HCEC 1CT (cell line): ENCODE measurements at regions not wholly inside any gene's neighbourhood (a gene's known extent, or its start where the extent isn't known, plus 50 kb on each side); places are given as distances from the start of the nearest gene placed in this dataset.
"Not testable (repeated sequence)": the region's sequence is repeated elsewhere in the genome, so short reads cannot be mapped to it uniquely, and the experiment has no call there.

Source experiments
- DNase-seq: peaks from one replicate; pipeline ENCODE4 v3.0.0-alpha.2; 2017

- DNase-seq = no peak
Measured at GRCh38 chr13:68736961-68737360, 1370.7 kb upstream of the ATXN8OS start.

GRCh38 chr13:68727798-68728197 lies 1379.8 kb upstream of the ATXN8OS start:
- no peak for DNase-seq

- DNase-seq = no peak
Measured at GRCh38 chr13:68727165-68727564, 1380.5 kb upstream of the ATXN8OS start.

GRCh38 chr13:68719815-68720214 lies 1387.8 kb upstream of the ATXN8OS start:
- no peak for DNase-seq

GRCh38 chr13:68715651-68716050 lies 1392.0 kb upstream of the ATXN8OS start:
- DNase-seq = no peak

- no peak for DNase-seq
Measured at GRCh38 chr13:68714292-68714691, 1393.3 kb upstream of the ATXN8OS start.

GRCh38 chr13:68713394-68713793 lies 1394.2 kb upstream of the ATXN8OS start:
- DNase-seq = no peak

- no peak for DNase-seq
Measured at GRCh38 chr13:68708336-68708908, 1399.2 kb upstream of the ATXN8OS start.

GRCh38 chr13:68706044-68706443 lies 1401.6 kb upstream of the ATXN8OS start:
- not testable (repeated sequence) for DNase-seq

- no peak for DNase-seq
Measured at GRCh38 chr13:68697551-68697950, 1410.1 kb upstream of the ATXN8OS start.

- DNase-seq = no peak
Measured at GRCh38 chr13:68696907-68697306, 1410.7 kb upstream of the ATXN8OS start.

GRCh38 chr13:68692049-68692448 lies 1415.6 kb upstream of the ATXN8OS start:
- DNase-seq = no peak

- DNase-seq = no peak
Measured at GRCh38 chr13:68690567-68690966, 1417.1 kb upstream of the ATXN8OS start.

GRCh38 chr13:68676513-68677115 lies 1431.0 kb upstream of the ATXN8OS start:
- DNase-seq = no peak

GRCh38 chr13:68675209-68675608 lies 1432.4 kb upstream of the ATXN8OS start:
- DNase-seq = no peak

- no peak for DNase-seq
Measured at GRCh38 chr13:68667863-68668262, 1437.7 kb upstream of the PCDH9 start.

GRCh38 chr13:68666774-68667397 lies 1436.8 kb upstream of the PCDH9 start:
- DNase-seq = no peak

- DNase-seq = no peak
Measured at GRCh38 chr13:68645814-68646213, 1415.7 kb upstream of the PCDH9 start.

GRCh38 chr13:68644611-68645010 lies 1414.5 kb upstream of the PCDH9 start:
- DNase-seq = no peak

GRCh38 chr13:68636784-68637183 lies 1406.6 kb upstream of the PCDH9 start:
- no peak for DNase-seq

- DNase-seq = no peak
Measured at GRCh38 chr13:68628994-68629393, 1398.9 kb upstream of the PCDH9 start.

- no peak for DNase-seq
Measured at GRCh38 chr13:68627379-68627778, 1397.2 kb upstream of the PCDH9 start.

- no peak for DNase-seq
Measured at GRCh38 chr13:68616600-68617222, 1386.6 kb upstream of the PCDH9 start.

- DNase-seq = no peak
Measured at GRCh38 chr13:68609661-68610060, 1379.5 kb upstream of the PCDH9 start.
